Upper lobe of left lung (tissue), 6 donors: ENCODE measurements at regions not wholly inside any gene's neighbourhood (a gene's known extent, or its start where the extent isn't known, plus 50 kb on each side); places are given as distances from the start of the nearest gene placed in this dataset.

Experiments used
- ATAC-seq, 2 donors: fragments of 200-7000 bp; cut with Tn5 transposase; one replicate each; pipeline ENCODE4 v1.9.1; 2022; ENCODE audit warnings: mild to moderate bottlenecking in 2 of 2, moderate library complexity in 2 of 2; ENCODE audit not compliant: low FRiP score in 2 of 2
- DNase-seq, 2 donors: peaks; one replicate each; pipeline ENCODE4 v3.0.0-alpha.2; 2019 to 2020
- H3K27ac ChIP-seq, 4 donors: fragments of 200-600 bp; sonication (generic); one replicate each; pipeline ENCODE4 v1.5.1; 2016 to 2019
- H3K27me3 ChIP-seq, 4 donors: fragments of 200-600 bp; sonication (generic); one replicate each; pipeline ENCODE4 v1.5.1; 2017 to 2019
- H3K36me3 ChIP-seq, 4 donors: fragments of 200-600 bp; sonication (generic); one replicate each; pipeline ENCODE4 v1.5.1; 2016 to 2019
- H3K4me1 ChIP-seq, 4 donors: fragments of 200-600 bp; sonication (generic); one replicate each; pipeline ENCODE4 v1.5.1; 2018 to 2019
- H3K4me3 ChIP-seq, 4 donors: fragments of 200-600 bp; sonication (generic); one replicate each; pipeline ENCODE4 v1.5.1; 2017 to 2019; ENCODE audit warnings: mild to moderate bottlenecking in 2 of 4, moderate library complexity in 1 of 4
- H3K9me3 ChIP-seq, 4 donors: fragments of 200-600 bp; sonication (generic); one replicate each; pipeline ENCODE4 v1.5.1; 2018 to 2019
- CTCF ChIP-seq, 6 experiments: fragments of 450-650 bp in 4 of 6; fragments of 200-600 bp in 2 of 6; sonication (generic) in 2 of 6; IDR thresholded peaks; one replicate each; pipeline ENCODE4 v1.5.1; 2016 to 2019; ENCODE audit warnings: antibody characterized with exemption in 6 of 6
- EP300 ChIP-seq, 4 donors: sonication (generic); formaldehyde crosslinking; IDR thresholded peaks; one replicate each; pipeline ENCODE4 v1.5.1; 2017; ENCODE audit warnings: antibody characterized with exemption in 4 of 4, control low read depth in 2 of 4
- POLR2A ChIP-seq, 4 donors: fragments of 450-650 bp; IDR thresholded peaks; one replicate each; pipeline ENCODE4 v1.5.1; 2016 to 2017; ENCODE audit warnings: antibody characterized with exemption in 4 of 4, mild to moderate bottlenecking in 2 of 4
- POLR2AphosphoS5 ChIP-seq, 2 donors: sonication (generic); formaldehyde crosslinking; IDR thresholded peaks; one replicate each; pipeline ENCODE4 v1.5.1; 2017; ENCODE audit warnings: antibody characterized with exemption in 2 of 2
- WGBS, 2 donors: methylation state at CpG; one replicate each; pipeline ENCODE4 v1.1.5; 2017 to 2018; 5-methylcytosine and 5-hydroxymethylcytosine counted together
- donor health status: DM: no; HTN: no; CAD: no; lungs with moderate emphysema.
- donor health status: DM: no; HTN: yes; CAD: no; lungs with severe emphysema.

GRCh38 chr10:20686015-20686635, 211.0 kb downstream of the NEBL start:
- no peaks in the 10 kb centered on the region for H3K9me3 ChIP-seq
- 75 to 82% methylated on average over 7 of the region's 7 CpGs for WGBS, 2 donors
- DNase-seq (no peak), ATAC-seq (no peak)
- no peaks in the 10 kb centered on the region for H3K27me3 ChIP-seq
- H3K36me3 ChIP-seq: no peaks in the 10 kb centered on the region
- H3K4me3 ChIP-seq: no peak overlapping the region
- H3K4me1 ChIP-seq: no peaks in the 10 kb centered on the region
- H3K27ac ChIP-seq: no peak overlapping the region
- TF ChIP-seq POLR2AphosphoS5 (IDR thresholded peaks at IDR 0.05) (no peak), EP300 (IDR thresholded peaks at IDR 0.05) (no peak), CTCF (IDR thresholded peaks at IDR 0.05) (no peak), POLR2A (IDR thresholded peaks at IDR 0.05) (no peak)

- H3K27ac ChIP-seq: no peak overlapping the region
- WGBS, 2 donors: 87 to 92% methylated on average over 8 of the region's 8 CpGs
- no peak for ATAC-seq
- H3K36me3 ChIP-seq: no peaks in the 10 kb centered on the region
- H3K4me1 ChIP-seq: no peaks in the 10 kb centered on the region
- no peak for TF ChIP-seq POLR2A (IDR thresholded peaks at IDR 0.05)
- TF ChIP-seq EP300 (IDR thresholded peaks at IDR 0.05): no peak
- TF ChIP-seq CTCF (IDR thresholded peaks at IDR 0.05): no peak
- no peak for TF ChIP-seq POLR2AphosphoS5 (IDR thresholded peaks at IDR 0.05)
- H3K4me3 ChIP-seq: no peak overlapping the region
- DNase-seq: no peak
- no peaks in the 10 kb centered on the region for H3K27me3 ChIP-seq
- H3K9me3 ChIP-seq: no peaks in the 10 kb centered on the region
Observed at GRCh38 chr10:20685462-20685861, 211.6 kb downstream of the NEBL start.

DNA sequence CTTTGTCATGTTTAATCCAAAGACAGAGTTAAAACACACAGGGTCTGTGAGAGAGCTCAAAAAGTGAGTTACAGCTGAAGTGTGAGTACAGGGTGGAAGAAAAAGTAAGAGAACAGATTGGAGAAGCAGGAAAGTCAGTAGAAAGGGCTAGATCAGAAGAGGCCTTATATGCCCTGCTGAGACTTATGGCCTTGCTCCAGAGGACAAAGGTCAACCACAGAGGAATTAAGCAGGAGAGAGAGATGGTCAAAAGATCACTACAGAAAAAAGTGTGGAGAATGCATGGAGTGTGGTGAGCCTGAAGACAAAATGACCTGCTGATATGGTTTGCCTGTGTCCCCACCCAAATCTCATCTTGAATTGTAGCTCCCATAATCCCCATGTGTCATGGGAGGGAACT, 213.8 kb downstream of the NEBL start:
- no peak for TF ChIP-seq POLR2AphosphoS5 (IDR thresholded peaks at IDR 0.05)
- no peak for TF ChIP-seq EP300 (IDR thresholded peaks at IDR 0.05)
- no peak for TF ChIP-seq POLR2A (IDR thresholded peaks at IDR 0.05)
- TF ChIP-seq CTCF (IDR thresholded peaks at IDR 0.05): no peak
- no peaks in the 10 kb centered on the region for H3K36me3 ChIP-seq
- H3K27ac ChIP-seq: no peak overlapping the region
- DNase-seq (no peak), ATAC-seq (no peak)
- H3K27me3 ChIP-seq: no peaks in the 10 kb centered on the region
- no peaks in the 10 kb centered on the region for H3K4me1 ChIP-seq
- H3K4me3 ChIP-seq: no peak overlapping the region
- H3K9me3 ChIP-seq: no peaks in the 10 kb centered on the region

DNA sequence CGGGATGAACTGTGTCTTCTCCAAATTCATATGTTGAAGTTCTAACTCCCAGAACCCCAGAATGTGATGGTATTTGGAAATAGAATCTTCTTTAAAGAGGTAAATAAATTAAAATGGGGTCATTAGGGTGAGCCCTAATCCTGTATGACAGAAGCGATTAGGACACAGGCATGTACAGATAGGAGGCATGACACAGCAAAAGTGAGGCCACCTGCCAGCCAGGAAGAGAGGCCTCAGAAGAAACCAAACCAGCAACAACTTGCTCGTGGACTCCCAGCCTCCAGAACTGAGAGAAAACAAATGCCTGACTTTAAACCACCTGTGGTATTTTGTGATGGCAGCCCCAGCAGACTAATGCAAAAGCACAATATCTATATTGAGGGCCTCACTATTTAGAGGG, 214.3 kb downstream of the NEBL start:
- H3K9me3 ChIP-seq: no peaks in the 10 kb centered on the region
- no peak overlapping the region for H3K4me3 ChIP-seq
- no peaks in the 10 kb centered on the region for H3K27me3 ChIP-seq
- TF ChIP-seq EP300 (IDR thresholded peaks at IDR 0.05) (no peak), POLR2AphosphoS5 (IDR thresholded peaks at IDR 0.05) (no peak)
- ATAC-seq (no peak), DNase-seq (no peak)
- H3K4me1 ChIP-seq: no peaks in the 10 kb centered on the region
- 80 to 81% methylated on average over 3 of the region's 3 CpGs for WGBS, 2 donors
- H3K36me3 ChIP-seq: no peaks in the 10 kb centered on the region
- no peak overlapping the region for H3K27ac ChIP-seq

DNA sequence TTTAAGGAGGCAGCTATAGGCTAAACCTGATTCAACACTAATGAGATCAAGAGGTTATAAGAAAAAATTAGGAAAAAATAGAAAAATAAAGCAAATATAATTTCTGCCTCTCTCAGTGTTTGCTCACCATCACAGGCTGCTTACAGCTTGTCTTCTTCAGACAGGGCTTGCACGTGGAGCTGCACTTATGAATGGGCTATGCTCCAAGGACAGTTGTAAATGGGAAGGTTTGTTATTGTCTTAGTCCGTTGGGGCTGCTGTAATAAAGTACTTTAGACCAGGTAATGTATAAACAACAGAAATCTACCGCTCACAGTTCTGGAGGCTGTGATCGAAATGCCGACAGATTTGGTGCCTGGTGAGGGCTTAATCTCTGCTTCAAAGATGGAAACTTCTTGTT, 219.8 kb downstream of the NEBL start:
- Histone ChIP-seq H3K27me3 (no peaks in the 10 kb centered on the region), H3K4me1 (no peaks in the 10 kb centered on the region), H3K9me3 (no peaks in the 10 kb centered on the region), H3K36me3 (no peaks in the 10 kb centered on the region), H3K4me3 (no peak overlapping the region), H3K27ac (no peak overlapping the region)
- TF ChIP-seq CTCF (IDR thresholded peaks at IDR 0.05) (no peak), EP300 (IDR thresholded peaks at IDR 0.05) (no peak)
- 72 to 74% methylated on average over 5 of the region's 5 CpGs for WGBS, 2 donors
- ATAC-seq: no peak
- DNase-seq: no peak
